ENCODE measurements at regions not wholly inside any gene's neighbourhood (a gene's known extent, or its start where the extent isn't known, plus 50 kb on each side); places are given as distances from the start of the nearest gene placed in this dataset.

DNA sequence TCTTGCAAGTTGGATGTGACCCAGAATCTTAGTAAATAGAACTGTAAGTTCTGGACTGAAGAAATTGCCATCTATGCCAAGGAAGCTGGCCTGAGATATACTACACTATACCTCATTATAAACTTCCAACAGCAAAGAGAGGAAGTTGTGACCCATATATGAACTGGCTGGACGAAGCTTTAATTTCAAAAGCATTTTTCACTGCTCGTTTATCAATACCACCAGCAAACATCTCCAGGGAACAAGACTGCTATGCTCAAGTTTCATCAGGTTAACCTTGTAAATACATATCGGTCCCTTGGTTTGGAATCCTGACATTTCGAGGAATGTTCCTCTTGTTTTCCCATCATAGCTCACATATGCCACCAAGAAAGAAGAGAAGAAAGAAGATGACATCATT lies 334.5 kb upstream of the IGFBP7 start:
- TF ChIP-seq, protein P1, sequence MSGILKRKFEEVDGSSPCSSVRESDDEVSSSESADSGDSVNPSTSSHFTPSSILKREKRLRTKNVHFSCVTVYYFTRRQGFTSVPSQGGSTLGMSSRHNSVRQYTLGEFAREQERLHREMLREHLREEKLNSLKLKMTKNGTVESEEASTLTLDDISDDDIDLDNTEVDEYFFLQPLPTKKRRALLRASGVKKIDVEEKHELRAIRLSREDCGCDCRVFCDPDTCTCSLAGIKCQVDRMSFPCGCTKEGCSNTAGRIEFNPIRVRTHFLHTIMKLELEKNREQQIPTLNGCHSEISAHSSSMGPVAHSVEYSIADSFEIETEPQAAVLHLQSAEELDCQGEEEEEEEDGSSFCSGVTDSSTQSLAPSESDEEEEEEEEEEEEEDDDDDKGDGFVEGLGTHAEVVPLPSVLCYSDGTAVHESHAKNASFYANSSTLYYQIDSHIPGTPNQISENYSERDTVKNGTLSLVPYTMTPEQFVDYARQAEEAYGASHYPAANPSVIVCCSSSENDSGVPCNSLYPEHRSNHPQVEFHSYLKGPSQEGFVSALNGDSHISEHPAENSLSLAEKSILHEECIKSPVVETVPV (CRISPR knock-in tag; IDR thresholded peaks at IDR 0.05) = no peak
- TF ChIP-seq PPARA (CRISPR knock-in tag; IDR thresholded peaks at IDR 0.05; ENCODE audit: borderline replicate concordance) = no peak
- TF ChIP-seq CSDC2 (CRISPR knock-in tag; IDR thresholded peaks at IDR 0.05) = no peak
- TF ChIP-seq, protein P2, sequence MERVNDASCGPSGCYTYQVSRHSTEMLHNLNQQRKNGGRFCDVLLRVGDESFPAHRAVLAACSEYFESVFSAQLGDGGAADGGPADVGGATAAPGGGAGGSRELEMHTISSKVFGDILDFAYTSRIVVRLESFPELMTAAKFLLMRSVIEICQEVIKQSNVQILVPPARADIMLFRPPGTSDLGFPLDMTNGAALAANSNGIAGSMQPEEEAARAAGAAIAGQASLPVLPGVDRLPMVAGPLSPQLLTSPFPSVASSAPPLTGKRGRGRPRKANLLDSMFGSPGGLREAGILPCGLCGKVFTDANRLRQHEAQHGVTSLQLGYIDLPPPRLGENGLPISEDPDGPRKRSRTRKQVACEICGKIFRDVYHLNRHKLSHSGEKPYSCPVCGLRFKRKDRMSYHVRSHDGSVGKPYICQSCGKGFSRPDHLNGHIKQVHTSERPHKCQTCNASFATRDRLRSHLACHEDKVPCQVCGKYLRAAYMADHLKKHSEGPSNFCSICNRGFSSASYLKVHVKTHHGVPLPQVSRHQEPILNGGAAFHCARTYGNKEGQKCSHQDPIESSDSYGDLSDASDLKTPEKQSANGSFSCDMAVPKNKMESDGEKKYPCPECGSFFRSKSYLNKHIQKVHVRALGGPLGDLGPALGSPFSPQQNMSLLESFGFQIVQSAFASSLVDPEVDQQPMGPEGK (CRISPR knock-in tag; IDR thresholded peaks at IDR 0.05; ENCODE audit: borderline replicate concordance) = no peak
- no peak for TF ChIP-seq ZFP3 (CRISPR knock-in tag; IDR thresholded peaks at IDR 0.05)
- no peak for TF ChIP-seq RARB (CRISPR knock-in tag; IDR thresholded peaks at IDR 0.05)
- no peak for TF ChIP-seq OSR1 (CRISPR knock-in tag; IDR thresholded peaks at IDR 0.05)
- TF ChIP-seq, protein P3, sequence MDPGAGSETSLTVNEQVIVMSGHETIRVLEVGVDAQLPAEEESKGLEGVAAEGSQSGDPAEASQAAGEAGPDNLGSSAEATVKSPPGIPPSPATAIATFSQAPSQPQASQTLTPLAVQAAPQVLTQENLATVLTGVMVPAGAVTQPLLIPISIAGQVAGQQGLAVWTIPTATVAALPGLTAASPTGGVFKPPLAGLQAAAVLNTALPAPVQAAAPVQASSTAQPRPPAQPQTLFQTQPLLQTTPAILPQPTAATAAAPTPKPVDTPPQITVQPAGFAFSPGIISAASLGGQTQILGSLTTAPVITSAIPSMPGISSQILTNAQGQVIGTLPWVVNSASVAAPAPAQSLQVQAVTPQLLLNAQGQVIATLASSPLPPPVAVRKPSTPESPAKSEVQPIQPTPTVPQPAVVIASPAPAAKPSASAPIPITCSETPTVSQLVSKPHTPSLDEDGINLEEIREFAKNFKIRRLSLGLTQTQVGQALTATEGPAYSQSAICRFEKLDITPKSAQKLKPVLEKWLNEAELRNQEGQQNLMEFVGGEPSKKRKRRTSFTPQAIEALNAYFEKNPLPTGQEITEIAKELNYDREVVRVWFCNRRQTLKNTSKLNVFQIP (CRISPR knock-in tag; IDR thresholded peaks at IDR 0.05; ENCODE audit: borderline replicate concordance, low read depth) = no peak
- TF ChIP-seq ZFP30 (CRISPR knock-in tag; IDR thresholded peaks at IDR 0.05) = no peak
- TF ChIP-seq ZC3H10 (CRISPR knock-in tag; IDR thresholded peaks at IDR 0.05) = no peak
- no peak for TF ChIP-seq ZNF565 (CRISPR knock-in tag; conservative IDR thresholded peaks at IDR 0.05; ENCODE audit: low read depth)
- TF ChIP-seq BACH2 (CRISPR knock-in tag; IDR thresholded peaks at IDR 0.05; ENCODE audit: borderline replicate concordance) = no peak

Measured in SK-N-SH treated with all-trans-retinoic acid at 6 μM for 48 hours (cell line).